ENCODE measurements at regions not wholly inside any gene's neighbourhood (a gene's known extent, or its start where the extent isn't known, plus 50 kb on each side); places are given as distances from the start of the nearest gene placed in this dataset.

GRCh38 chr10:55274367-55274766 lies 473.3 kb upstream of the PCDH15 start:
- no peak for TF ChIP-seq CTCF (IDR thresholded peaks at IDR 0.05)
- TF ChIP-seq EZH2 (IDR thresholded peaks at IDR 0.05) = no peak

All from neural progenitor cell (in vitro differentiated cells).